ENCODE measurements at regions not wholly inside any gene's neighbourhood (a gene's known extent, or its start where the extent isn't known, plus 50 kb on each side); places are given as distances from the start of the nearest gene placed in this dataset.

- Mint-ChIP-seq H3K27me3 (ENCODE audit: insufficient read depth) (no peaks in the 10 kb centered on the region), H3K36me3 (ENCODE audit: low read depth) (no peaks in the 10 kb centered on the region), H3K4me3 (no peak overlapping the region), H3K9me3 (no peaks in the 10 kb centered on the region), H3K27ac (no peak overlapping the region), H3K4me1 (peaks cover 45% of the 10 kb centered on the region)
- TF ChIP-seq, protein P1, sequence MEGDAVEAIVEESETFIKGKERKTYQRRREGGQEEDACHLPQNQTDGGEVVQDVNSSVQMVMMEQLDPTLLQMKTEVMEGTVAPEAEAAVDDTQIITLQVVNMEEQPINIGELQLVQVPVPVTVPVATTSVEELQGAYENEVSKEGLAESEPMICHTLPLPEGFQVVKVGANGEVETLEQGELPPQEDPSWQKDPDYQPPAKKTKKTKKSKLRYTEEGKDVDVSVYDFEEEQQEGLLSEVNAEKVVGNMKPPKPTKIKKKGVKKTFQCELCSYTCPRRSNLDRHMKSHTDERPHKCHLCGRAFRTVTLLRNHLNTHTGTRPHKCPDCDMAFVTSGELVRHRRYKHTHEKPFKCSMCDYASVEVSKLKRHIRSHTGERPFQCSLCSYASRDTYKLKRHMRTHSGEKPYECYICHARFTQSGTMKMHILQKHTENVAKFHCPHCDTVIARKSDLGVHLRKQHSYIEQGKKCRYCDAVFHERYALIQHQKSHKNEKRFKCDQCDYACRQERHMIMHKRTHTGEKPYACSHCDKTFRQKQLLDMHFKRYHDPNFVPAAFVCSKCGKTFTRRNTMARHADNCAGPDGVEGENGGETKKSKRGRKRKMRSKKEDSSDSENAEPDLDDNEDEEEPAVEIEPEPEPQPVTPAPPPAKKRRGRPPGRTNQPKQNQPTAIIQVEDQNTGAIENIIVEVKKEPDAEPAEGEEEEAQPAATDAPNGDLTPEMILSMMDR (conservative IDR thresholded peaks at IDR 0.05): no peak
- H3K4me3 ChIP-seq (ENCODE audit: low read length): no peak overlapping the region
- no peak overlapping the region for H3K9ac ChIP-seq (ENCODE audit: extremely low read depth, low read length, poor library complexity, severe bottlenecking)
- peaks cover 29% of the 10 kb centered on the region for H3K4me1 ChIP-seq (ENCODE audit: control insufficient read depth, insufficient read depth, low read length)
- H3K9me3 ChIP-seq (ENCODE audit: control insufficient read depth, low read length): no peaks in the 10 kb centered on the region
- no peak overlapping the region for H3K27ac ChIP-seq (ENCODE audit: low read depth, low read length)
- WGBS, 2 experiments (ENCODE audit: insufficient coverage in 1 of 2, insufficient read length in 1 of 2): 87 to 89% methylated on average over 5 to 7 of the region's 7 CpGs
- no peak for DNase-seq
- no peaks in the 10 kb centered on the region for H3K27me3 ChIP-seq (ENCODE audit: control insufficient read depth, insufficient read depth, low read length, poor library complexity, severe bottlenecking)
- no peaks in the 10 kb centered on the region for H3K36me3 ChIP-seq (ENCODE audit: control insufficient read depth, insufficient read depth, low read length)
These were observed 60.5 kb upstream of the ULK4 start for GRCh38 chr3:42022355-42022754.

- no peaks in the 10 kb centered on the region for H3K36me3 Mint-ChIP-seq (ENCODE audit: low read depth)
- H3K27me3 ChIP-seq (ENCODE audit: control insufficient read depth, insufficient read depth, low read length, poor library complexity, severe bottlenecking): no peaks in the 10 kb centered on the region
- peaks cover 40% of the 10 kb centered on the region for H3K4me1 Mint-ChIP-seq
These were observed 58.9 kb upstream of the ULK4 start for GRCh38 chr3:42020684-42021307.

DNA sequence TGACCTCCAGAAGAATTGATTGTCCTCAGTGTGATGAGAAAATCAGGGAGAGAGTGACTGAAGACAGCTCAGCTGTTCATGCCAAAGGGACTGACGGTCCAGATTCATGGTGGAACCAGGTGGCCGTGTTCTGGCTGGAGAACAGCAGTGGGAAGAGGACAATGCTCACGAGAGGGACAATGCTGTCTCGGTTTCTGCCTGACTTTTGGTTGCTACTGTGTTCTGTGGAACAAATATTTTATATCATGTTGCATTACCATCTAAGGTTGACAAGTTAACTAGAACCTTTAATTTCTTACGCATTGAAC, 58.0 kb upstream of the ULK4 start:
- H3K9me3 ChIP-seq (ENCODE audit: control insufficient read depth, low read length): no peaks in the 10 kb centered on the region
- 75 to 93% methylated on average over 1 to 5 of the region's 5 CpGs for WGBS, 2 experiments (ENCODE audit: insufficient coverage in 1 of 2, insufficient read length in 1 of 2)
- Mint-ChIP-seq H3K27ac (no peak overlapping the region), H3K9me3 (no peaks in the 10 kb centered on the region), H3K36me3 (ENCODE audit: low read depth) (no peaks in the 10 kb centered on the region), H3K27me3 (ENCODE audit: insufficient read depth) (no peaks in the 10 kb centered on the region), H3K4me1 (peaks cover 37% of the 10 kb centered on the region), H3K4me3 (no peak overlapping the region)
- no peak overlapping the region for H3K4me3 ChIP-seq (ENCODE audit: low read length)
- H3K27ac ChIP-seq (ENCODE audit: low read depth, low read length): no peak overlapping the region
- no peak for DNase-seq
- peaks cover 21% of the 10 kb centered on the region for H3K4me1 ChIP-seq (ENCODE audit: control insufficient read depth, insufficient read depth, low read length)
- TF ChIP-seq, protein P1 (conservative IDR thresholded peaks at IDR 0.05): no peak
- no peaks in the 10 kb centered on the region for H3K27me3 ChIP-seq (ENCODE audit: control insufficient read depth, insufficient read depth, low read length, poor library complexity, severe bottlenecking)
- H3K9ac ChIP-seq (ENCODE audit: extremely low read depth, low read length, poor library complexity, severe bottlenecking): no peak overlapping the region
- no peaks in the 10 kb centered on the region for H3K36me3 ChIP-seq (ENCODE audit: control insufficient read depth, insufficient read depth, low read length)

More at GRCh38 chr3:42020684-42021307, 58.9 kb upstream of the ULK4 start:
- Mint-ChIP-seq H3K27ac (no peak overlapping the region), H3K27me3 (ENCODE audit: insufficient read depth) (no peaks in the 10 kb centered on the region), H3K4me3 (no peak overlapping the region), H3K9me3 (no peaks in the 10 kb centered on the region)
- TF ChIP-seq, protein P1 (conservative IDR thresholded peaks at IDR 0.05): no peak
- Histone ChIP-seq H3K4me3 (ENCODE audit: low read length) (no peak overlapping the region), H3K27ac (ENCODE audit: low read depth, low read length) (no peak overlapping the region), H3K36me3 (ENCODE audit: control insufficient read depth, insufficient read depth, low read length) (no peaks in the 10 kb centered on the region), H3K9me3 (ENCODE audit: control insufficient read depth, low read length) (no peaks in the 10 kb centered on the region), H3K4me1 (ENCODE audit: control insufficient read depth, insufficient read depth, low read length) (peaks cover 26% of the 10 kb centered on the region), H3K9ac (ENCODE audit: extremely low read depth, low read length, poor library complexity, severe bottlenecking) (no peak overlapping the region)
- DNase-seq: no peak
- WGBS, 2 experiments (ENCODE audit: insufficient coverage in 1 of 2, insufficient read length in 1 of 2): 96% methylated on average over 2 of the region's 2 CpGs; no CpG with 5 or more reads in 1 of the 2 experiments

Data from endodermal cell (in vitro differentiated cells).